Activated CD4-positive, alpha-beta T cell treated with anti-CD3 and anti-CD28 coated beads for 24 hours (primary cell): ENCODE measurements at regions not wholly inside any gene's neighbourhood (a gene's known extent, or its start where the extent isn't known, plus 50 kb on each side); places are given as distances from the start of the nearest gene placed in this dataset.
A peak's percentile ranks its signal among the peaks of the same experiment; 100 is the strongest.
"Not testable (repeated sequence)": the region's sequence is repeated elsewhere in the genome, so short reads cannot be mapped to it uniquely, and the experiment has no call there.

Source experiments
- DNase-seq, 2 donors: peaks; one replicate each; pipeline ENCODE4 v3.0.0-alpha.2; 2020; ENCODE audit warnings: low read depth in 2 of 2

GRCh38 chr3:155995525-155996370 is 124.6 kb upstream of the KCNAB1 start:
- no peak for DNase-seq

- DNase-seq = no peak
Measured at GRCh38 chr3:155996882-155997281, 123.5 kb upstream of the KCNAB1 start.

DNA sequence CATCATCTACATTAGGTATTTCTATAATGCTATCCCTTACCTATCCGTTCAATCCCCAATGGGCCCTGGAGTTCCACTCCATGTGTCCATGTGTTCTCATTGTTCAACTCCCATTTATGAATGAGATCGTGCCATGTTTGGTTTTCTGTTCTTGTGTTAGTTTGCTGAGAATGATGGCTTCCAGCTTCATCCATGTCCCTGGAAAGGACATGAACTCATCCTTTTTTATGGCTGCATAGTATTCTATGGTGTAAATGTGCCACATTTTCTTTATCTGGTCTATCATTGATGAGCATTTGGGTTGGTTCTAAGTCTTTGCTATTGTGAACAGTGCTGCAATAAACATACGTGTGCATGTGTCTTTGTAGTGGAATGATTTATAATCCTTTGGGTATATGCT is 122.2 kb upstream of the KCNAB1 start:
- not testable (repeated sequence) for DNase-seq

DNA sequence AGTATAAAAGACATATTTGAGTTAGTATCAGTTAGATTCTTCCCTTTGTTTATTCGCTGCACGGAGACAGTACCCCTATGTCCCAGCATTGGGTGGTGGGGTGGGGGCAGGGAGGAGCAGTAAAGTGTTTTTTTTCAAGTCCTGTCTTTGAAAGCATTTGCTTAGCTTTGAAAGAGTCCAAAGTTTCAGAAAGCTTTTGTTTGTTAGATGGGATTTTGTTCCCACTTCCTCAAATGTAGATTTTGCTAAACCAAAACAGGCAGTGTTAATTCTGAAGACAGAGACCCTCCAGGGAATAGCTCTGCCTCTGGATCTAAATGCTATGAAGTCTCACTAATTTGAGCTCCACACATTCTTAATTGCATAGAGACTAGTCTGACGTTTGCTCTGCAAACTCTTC is 114.6 kb upstream of the KCNAB1 start:
- no peak for DNase-seq

DNA sequence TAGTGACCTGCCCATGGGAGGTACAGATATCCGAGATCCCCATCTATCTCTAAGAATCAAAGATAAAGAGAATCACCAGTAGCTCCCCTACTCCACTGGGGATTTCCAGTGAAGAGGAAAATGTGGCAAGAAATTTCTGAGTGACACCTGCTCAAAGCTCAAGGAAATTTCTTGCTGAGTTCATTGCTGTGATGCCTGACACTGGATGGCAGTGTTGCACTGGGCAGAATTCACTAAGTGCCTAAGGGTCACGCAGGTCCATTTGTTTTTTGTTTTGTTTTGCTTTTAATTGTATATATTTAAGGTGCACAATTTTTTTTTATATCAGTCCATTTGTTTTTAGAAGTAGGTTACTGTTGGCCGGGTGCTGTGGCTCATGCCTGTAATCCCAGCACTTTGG is 109.5 kb upstream of the KCNAB1 start:
- DNase-seq = no peak

DNA sequence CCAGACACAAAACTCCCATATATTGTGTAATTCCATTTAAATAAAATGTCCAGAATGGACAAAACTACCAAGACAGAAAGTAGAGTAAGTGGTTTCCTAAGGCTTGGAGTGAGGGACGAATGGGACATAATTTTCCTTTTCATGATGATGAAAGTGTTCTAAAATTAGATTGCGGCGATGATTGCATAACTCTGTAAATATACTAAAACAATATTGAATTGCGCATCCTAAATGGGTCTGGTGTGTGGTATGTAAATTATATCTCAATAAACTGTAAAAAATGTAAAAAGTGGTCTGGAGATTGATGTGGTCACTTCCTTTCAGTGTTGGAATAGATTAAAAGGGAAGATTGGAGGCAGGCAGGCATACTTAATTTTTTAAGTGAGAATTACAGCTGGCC is 105.9 kb upstream of the KCNAB1 start:
- no peak for DNase-seq

- DNase-seq = no peak
Measured at GRCh38 chr3:156016902-156017301, 103.5 kb upstream of the KCNAB1 start.

GRCh38 chr3:156017352-156018030 is 102.9 kb upstream of the KCNAB1 start:
- no peak for DNase-seq

- no peak for DNase-seq
Measured at GRCh38 chr3:156024904-156025533, 95.4 kb upstream of the KCNAB1 start.

DNA sequence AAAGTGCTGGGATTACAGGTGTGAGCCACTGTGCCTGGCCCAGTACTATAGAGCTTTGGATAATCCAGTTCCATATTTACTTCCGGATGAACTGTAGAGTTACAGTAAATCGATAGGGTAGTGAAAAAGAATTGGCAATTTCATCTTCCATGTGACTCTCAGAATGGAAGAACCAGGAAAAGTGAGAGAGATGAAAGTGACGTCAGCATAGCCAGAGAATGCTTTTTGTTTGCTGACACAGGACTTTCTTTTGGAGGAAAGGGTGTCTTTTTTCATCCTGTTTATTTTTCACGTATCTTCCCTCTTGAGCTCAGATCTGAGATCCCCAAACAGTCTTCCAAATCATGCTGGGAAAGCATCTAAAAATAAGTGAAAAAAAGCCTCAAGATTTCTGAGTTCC is 91.2 kb upstream of the KCNAB1 start:
- no peak for DNase-seq

GRCh38 chr3:156030723-156031122 is 89.7 kb upstream of the KCNAB1 start:
- DNase-seq = no peak

- DNase-seq = no peak
Measured at GRCh38 chr3:156033428-156033827, 87.0 kb upstream of the KCNAB1 start.

- no peak for DNase-seq
Measured at GRCh38 chr3:156035158-156035557, 85.2 kb upstream of the KCNAB1 start.

DNA sequence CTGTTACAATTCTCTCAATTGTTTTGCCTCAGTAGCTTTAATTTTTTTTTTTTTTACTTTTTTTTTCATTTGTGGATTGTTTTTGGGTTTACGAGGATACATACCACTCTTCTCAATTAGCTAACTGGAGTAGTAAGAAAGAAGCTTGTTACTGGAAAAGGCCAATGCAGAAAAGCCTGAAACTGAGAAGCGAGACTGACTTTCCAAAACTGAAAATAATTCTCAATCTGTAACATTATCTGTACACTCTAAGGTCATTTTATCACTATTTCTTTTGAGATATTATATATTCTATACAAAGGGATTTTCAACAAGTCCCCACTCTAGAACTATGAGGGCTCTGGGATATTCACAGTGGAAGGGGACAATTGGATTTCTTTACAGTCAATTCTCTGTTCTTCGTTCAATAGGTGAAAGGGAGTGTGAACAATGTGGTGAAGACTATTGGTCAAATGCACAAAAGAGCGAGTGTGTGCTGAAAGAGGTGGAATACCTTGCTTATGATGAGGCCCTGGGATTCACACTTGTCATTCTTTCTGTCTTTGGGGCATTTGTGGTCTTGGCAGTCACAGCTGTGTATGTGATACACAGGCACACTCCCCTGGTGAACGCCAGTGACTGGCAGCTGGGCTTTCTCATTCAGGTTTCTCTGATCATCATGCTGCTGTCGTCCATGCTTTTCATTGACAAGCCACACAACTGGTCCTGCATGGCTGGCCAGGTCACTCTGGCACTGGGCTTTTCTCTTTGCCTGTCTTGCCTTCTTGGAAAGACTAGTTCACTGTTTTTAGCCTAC is 83.9 kb upstream of the KCNAB1 start:
- no peak for DNase-seq

DNA sequence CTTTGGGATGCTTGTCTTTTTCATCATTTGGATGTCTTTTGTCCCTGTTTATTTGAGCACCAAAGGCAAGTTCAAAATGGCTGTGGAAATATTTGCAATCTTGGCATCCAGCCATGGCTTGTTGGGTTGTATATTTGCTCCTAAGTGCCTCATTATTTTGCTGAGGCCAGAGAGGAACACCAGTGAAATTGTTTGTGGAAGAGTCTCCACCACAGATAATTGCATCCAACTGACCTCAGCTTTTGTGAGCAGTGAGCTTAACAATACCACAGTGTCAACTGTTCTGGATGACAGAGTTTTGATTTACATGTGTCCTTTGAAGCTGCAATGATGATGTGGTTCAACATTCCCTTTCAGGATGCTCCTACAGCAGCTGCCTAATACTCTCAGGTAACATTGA is 83.0 kb upstream of the KCNAB1 start:
- DNase-seq = no peak

DNA sequence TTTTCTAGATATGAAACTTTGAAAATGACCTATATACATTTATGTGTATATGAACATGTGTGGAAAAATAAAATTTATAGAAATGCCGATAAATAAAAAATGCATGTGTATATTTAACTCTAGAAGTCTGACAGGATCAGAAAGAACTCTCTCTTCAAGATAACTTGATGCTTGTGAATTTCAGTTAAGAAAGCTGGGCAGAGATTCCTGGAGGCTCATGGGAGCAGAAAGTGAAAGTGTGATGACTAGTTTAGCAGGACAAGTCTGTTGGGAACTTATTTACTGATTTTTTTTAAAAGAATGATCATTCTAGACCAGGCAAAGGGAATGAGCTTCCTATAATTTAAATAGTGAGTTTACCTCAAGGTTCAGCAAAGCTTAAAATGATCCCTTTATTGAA is 81.5 kb upstream of the KCNAB1 start:
- no peak for DNase-seq

DNA sequence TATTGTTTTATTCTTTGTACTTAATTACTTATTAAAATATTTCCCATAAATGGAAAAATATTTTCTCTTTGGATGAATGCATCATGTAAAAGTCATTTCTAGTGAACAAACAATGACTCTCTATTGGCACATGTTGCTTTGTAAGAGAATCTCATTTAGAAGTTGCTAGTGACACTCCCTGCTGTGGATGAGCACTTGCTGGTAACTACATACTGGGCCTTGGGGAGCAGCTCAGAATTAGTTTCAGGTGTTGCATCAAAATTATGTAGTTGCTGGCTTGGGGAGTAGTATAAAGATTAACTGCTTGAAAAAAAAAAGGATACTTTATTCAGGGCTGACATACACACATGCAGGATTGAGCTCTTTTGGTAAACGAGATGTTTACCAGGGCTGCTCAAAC is 80.3 kb upstream of the KCNAB1 start:
- DNase-seq = no peak

DNA sequence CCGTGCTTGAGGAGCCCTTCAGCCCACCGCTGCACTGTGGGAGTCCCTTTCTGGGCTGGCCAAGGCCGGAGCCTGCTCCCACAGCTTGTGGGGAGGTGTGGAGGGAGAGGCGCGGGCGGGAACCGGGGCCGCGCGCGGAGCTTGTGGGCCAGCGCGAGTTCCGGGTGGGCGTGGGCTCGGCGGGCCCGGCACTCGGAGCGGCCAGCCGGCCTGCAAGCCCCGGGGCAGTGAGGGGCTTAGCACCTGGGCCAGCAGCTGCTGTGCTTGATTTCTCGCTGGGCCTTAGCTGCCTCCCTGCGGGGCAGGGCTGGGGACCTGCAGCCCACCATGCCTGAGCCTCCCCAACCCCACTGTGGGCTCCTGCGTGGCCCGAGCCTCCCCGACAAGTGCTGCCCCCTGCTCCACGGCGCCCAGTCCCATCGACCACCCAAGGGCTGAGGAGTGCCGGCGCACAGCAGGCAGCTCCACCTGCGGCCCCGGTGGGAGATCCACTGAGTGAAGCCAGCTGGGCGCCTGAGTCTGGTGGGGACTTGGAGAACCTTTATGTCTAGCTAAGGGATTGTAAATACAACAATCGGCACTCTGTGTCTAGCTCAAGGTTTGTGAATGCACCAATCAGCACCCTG is 79.0 kb upstream of the KCNAB1 start:
- not testable (repeated sequence) for DNase-seq

- not testable (repeated sequence) for DNase-seq
Measured at GRCh38 chr3:156041856-156042255, 78.5 kb upstream of the KCNAB1 start.

GRCh38 chr3:156043832-156044633 is 76.3 kb upstream of the KCNAB1 start:
- peak; percentile 23 to 35 for DNase-seq

- no peak for DNase-seq
Measured at GRCh38 chr3:156044634-156044975, 75.8 kb upstream of the KCNAB1 start.
